H1 (cell line): ENCODE measurements at regions not wholly inside any gene's neighbourhood (a gene's known extent, or its start where the extent isn't known, plus 50 kb on each side); places are given as distances from the start of the nearest gene placed in this dataset.

Experiments used
- CTCF ChIA-PET: fragments of 300-600 bp; sonication (Branson Sonifier 250); formaldehyde crosslinking; loops from one replicate; lab custom pipeline; 2021; ENCODE audit not compliant: partially characterized antibody; lab: Charles Lee
- POLR2A ChIA-PET: fragments of 300-600 bp; sonication (Branson Sonifier 250); formaldehyde crosslinking; loops from one replicate; lab custom pipeline; 2021; ENCODE audit warnings: inconsistent platforms; ENCODE audit not compliant: partially characterized antibody; lab: Charles Lee
- DNase-seq, 2 experiments: peaks; one replicate each; pipeline versions ENCODE4 v3.0.0 to v3.0.0-alpha.2; 2010 to 2022; ENCODE audit warnings: low spot score in 2 of 2, low read depth in 1 of 2, mixed read lengths in 1 of 2
- FAIRE-seq: peaks from 2 replicates; lab custom pipeline; 2011; peaks lifted over from hg19 to GRCh38; lab: Jason Lieb, UNC
- H2AFZ ChIP-seq: 2 replicates; pipeline ENCODE4 v1.8.1; 2012; ENCODE audit warnings: low read length, inconsistent platforms
- H2AK5ac ChIP-seq: 2 replicates; pipeline ENCODE4 v1.6.1; 2013; ENCODE audit warnings: low read depth, low read length
- H2BK120ac ChIP-seq: replicated peaks from 2 replicates; pipeline ENCODE3; 2013; ENCODE audit warnings: low read depth, low read length, inconsistent platforms
- H2BK12ac ChIP-seq: 2 replicates; pipeline ENCODE4 v1.6.1; 2013; ENCODE audit warnings: low read depth, low read length
- H2BK15ac ChIP-seq: 2 replicates; pipeline ENCODE4 v1.6.1; 2013; ENCODE audit warnings: low read length
- H2BK20ac ChIP-seq: 2 replicates; pipeline ENCODE4 v1.6.1; 2013; ENCODE audit warnings: low read length
- H2BK5ac ChIP-seq: 2 replicates; pipeline ENCODE4 v1.6.1; 2013; ENCODE audit warnings: low read depth, low read length
- H3K14ac ChIP-seq: 2 replicates; pipeline ENCODE4 v1.6.1; 2013; ENCODE audit warnings: inconsistent platforms; ENCODE audit not compliant: insufficient read length
- H3K18ac ChIP-seq: 2 replicates; pipeline ENCODE4 v1.6.1; 2013; ENCODE audit warnings: low read length; ENCODE audit errors: extremely low read depth
- H3K23ac ChIP-seq: 2 replicates; pipeline ENCODE4 v1.6.1; 2013; ENCODE audit warnings: inconsistent platforms; ENCODE audit not compliant: insufficient read length
- H3K23me2 ChIP-seq: 2 replicates; pipeline ENCODE4 v1.6.1; 2013; ENCODE audit warnings: low read depth, low read length
- H3K27ac ChIP-seq: 2 replicates; pipeline ENCODE4 v1.6.1; 2011; ENCODE audit warnings: low read depth, low read length, inconsistent platforms
- H3K27me3 ChIP-seq, 4 experiments: replicated peaks in 1 of 4; 1 replicate in 1 of 4; 2 replicates in 3 of 4; pipeline versions ENCODE4 v1.6.1 to v1.8.1; 2011 to 2013; ENCODE audit warnings: low read length in 3 of 4, mild to moderate bottlenecking in 3 of 4, inconsistent platforms in 2 of 4, mixed read lengths in 2 of 4, moderate library complexity in 1 of 4; ENCODE audit not compliant: control insufficient read depth in 3 of 4, insufficient read depth in 3 of 4; ENCODE audit errors: extremely low read depth in 1 of 4
- H3K36me3 ChIP-seq, 4 experiments: 2 replicates each; pipeline versions ENCODE4 v1.6.1 to v1.8.1; 2011 to 2013; ENCODE audit warnings: mild to moderate bottlenecking in 4 of 4, low read length in 3 of 4, moderate library complexity in 2 of 4, control low read depth in 1 of 4, inconsistent platforms in 1 of 4; ENCODE audit not compliant: insufficient read depth in 4 of 4, control insufficient read depth in 2 of 4
- H3K4ac ChIP-seq: replicated peaks from 2 replicates; pipeline ENCODE3; 2013; ENCODE audit warnings: low read length, low read depth, mixed read lengths, inconsistent platforms; ENCODE audit not compliant: insufficient read length
- H3K4me1 ChIP-seq, 4 experiments: replicated peaks in 1 of 4; 1 replicate in 1 of 4; 2 replicates in 3 of 4; pipeline versions ENCODE4 v1.6.1 to v1.8.1; 2011 to 2013; ENCODE audit warnings: low read length in 3 of 4, inconsistent platforms in 2 of 4, mixed read lengths in 1 of 4; ENCODE audit not compliant: insufficient read depth in 4 of 4, control insufficient read depth in 3 of 4
- H3K4me2 ChIP-seq, 2 experiments: 2 replicates each; pipeline versions ENCODE4 v1.6.1 to v1.8.1; 2011 to 2013; ENCODE audit warnings: low read depth in 2 of 2, low read length in 2 of 2, control low read depth in 1 of 2, inconsistent platforms in 1 of 2, mild to moderate bottlenecking in 1 of 2; ENCODE audit not compliant: insufficient read depth in 1 of 2
- H3K4me3 ChIP-seq, 4 experiments: fragments of 200-600, 300-600 bp in 1 of 4; sonication (generic), shearing (Covaris generic), sonication (Bioruptor Twin) in 1 of 4; 2 replicates each; pipeline versions ENCODE4 v1.5.1 to v1.8.1; 2011 to 2016; ENCODE audit warnings: low read length in 4 of 4, low read depth in 3 of 4, control low read depth in 2 of 4, inconsistent platforms in 2 of 4, mild to moderate bottlenecking in 2 of 4, mixed read lengths in 1 of 4, moderate library complexity in 1 of 4; ENCODE audit not compliant: insufficient read depth in 2 of 4; ENCODE audit errors: extremely low read depth in 1 of 4
- H3K56ac ChIP-seq: replicated peaks from 2 replicates; pipeline ENCODE3; 2013; ENCODE audit warnings: low read depth, mild to moderate bottlenecking, mixed read lengths, low read length, inconsistent platforms; ENCODE audit not compliant: insufficient read length
- H3K79me1 ChIP-seq: 2 replicates; pipeline ENCODE4 v1.6.1; 2013; ENCODE audit warnings: low read depth, low read length, control low read depth
- H3K79me2 ChIP-seq, 2 experiments: 2 replicates each; pipeline versions ENCODE4 v1.6.1 to v1.8.1; 2012 to 2013; ENCODE audit warnings: low read length in 2 of 2, mild to moderate bottlenecking in 2 of 2, inconsistent platforms in 1 of 2; ENCODE audit not compliant: insufficient read depth in 2 of 2, control insufficient read depth in 1 of 2
- H3K9ac ChIP-seq, 4 experiments: replicated peaks in 1 of 4; 1 replicate in 1 of 4; 2 replicates in 3 of 4; pipeline versions ENCODE4 v1.6.1 to v1.8.1; 2011 to 2013; ENCODE audit warnings: low read depth in 3 of 4, low read length in 3 of 4, control low read depth in 2 of 4, mild to moderate bottlenecking in 2 of 4, moderate library complexity in 2 of 4, inconsistent platforms in 1 of 4; ENCODE audit errors: extremely low read depth in 1 of 4
- H3K9me3 ChIP-seq, 2 experiments: 2 replicates each; pipeline versions ENCODE4 v1.6.1 to v1.8.1; 2012 to 2013; ENCODE audit warnings: mild to moderate bottlenecking in 2 of 2, moderate library complexity in 2 of 2, control low read depth in 1 of 2, inconsistent platforms in 1 of 2, low read depth in 1 of 2, low read length in 1 of 2, mixed read lengths in 1 of 2; ENCODE audit not compliant: insufficient read depth in 2 of 2
- H4K20me1 ChIP-seq, 2 experiments: replicated peaks in 1 of 2; 2 replicates each; pipeline versions ENCODE3 to v1.8.1; 2011 to 2013; ENCODE audit warnings: inconsistent platforms in 2 of 2, low read length in 2 of 2, mild to moderate bottlenecking in 1 of 2; ENCODE audit not compliant: insufficient read depth in 2 of 2, control insufficient read depth in 1 of 2
- H4K5ac ChIP-seq: 2 replicates; pipeline ENCODE4 v1.6.1; 2013; ENCODE audit warnings: low read length, low read depth, mixed read lengths, inconsistent platforms; ENCODE audit not compliant: insufficient read length
- H4K8ac ChIP-seq: 2 replicates; pipeline ENCODE4 v1.8.0; 2013; ENCODE audit warnings: mild to moderate bottlenecking, moderate library complexity, low read length, inconsistent platforms; ENCODE audit not compliant: insufficient read depth; ENCODE audit errors: extremely low read depth
- H4K91ac ChIP-seq: replicated peaks from 2 replicates; pipeline ENCODE3; 2013; ENCODE audit warnings: low read length, mixed read lengths, inconsistent platforms; ENCODE audit not compliant: insufficient read length
- BACH1 ChIP-seq: IDR thresholded peaks from 2 replicates; pipeline ENCODE4 v1.6.1; 2012; ENCODE audit warnings: low read length, improper control_type of control experiment
- EGR1 ChIP-seq: IDR thresholded peaks from 2 replicates; pipeline ENCODE4 v1.6.1; 2011; ENCODE audit warnings: low read depth, low read length, borderline replicate concordance
- EP300 ChIP-seq, 2 experiments: IDR thresholded peaks; 1 replicate in 1 of 2; 2 replicates in 1 of 2; pipeline ENCODE4 v1.6.1; 2011 to 2012; ENCODE audit warnings: low read depth in 2 of 2, low read length in 2 of 2, mild to moderate bottlenecking in 2 of 2, borderline replicate concordance in 1 of 2, inconsistent platforms in 1 of 2, moderate library complexity in 1 of 2
- HDAC2 ChIP-seq, 2 experiments: fragments of 300-600 bp in 1 of 2; sonication (generic) in 1 of 2; IDR thresholded peaks; 2 replicates each; pipeline ENCODE4 v1.6.1; 2011 to 2012; ENCODE audit warnings: low read depth in 2 of 2, low read length in 2 of 2, mild to moderate bottlenecking in 2 of 2, moderate library complexity in 2 of 2, borderline replicate concordance in 1 of 2, inconsistent platforms in 1 of 2
- KDM5A ChIP-seq: fragments of 200-600 bp; IDR thresholded peaks from 2 replicates; pipeline ENCODE4 v1.7.1; 2012; ENCODE audit warnings: mild to moderate bottlenecking, low read length, inconsistent platforms, mixed read lengths
- RAD21 ChIP-seq, 2 experiments: IDR thresholded peaks in 1 of 2; conservative IDR thresholded peaks in 1 of 2; 2 replicates each; pipeline ENCODE4 v1.6.1; 2011; ENCODE audit warnings: low read depth in 2 of 2, low read length in 2 of 2, improper control_type of control experiment in 1 of 2, inconsistent platforms in 1 of 2, mild to moderate bottlenecking in 1 of 2, moderate library complexity in 1 of 2
- SP1 ChIP-seq: IDR thresholded peaks from 2 replicates; pipeline ENCODE4 v1.6.1; 2011; ENCODE audit warnings: low read depth, low read length
- TAF1 ChIP-seq: IDR thresholded peaks from 2 replicates; pipeline ENCODE4 v1.6.1; 2011; ENCODE audit warnings: mild to moderate bottlenecking, low read depth, low read length
- YY1 ChIP-seq: IDR thresholded peaks from 2 replicates; pipeline ENCODE4 v1.6.1; 2011; ENCODE audit warnings: low read depth, mild to moderate bottlenecking, low read length
- WGBS, 2 experiments: shearing (Covaris generic) in 1 of 2; methylation state at CpG; one replicate each; pipeline versions ENCODE4 v1.1.6 to v1.1.7; 2013 to 2015; ENCODE audit warnings: low lambda C conversion rate in 2 of 2, mixed read lengths in 2 of 2, inconsistent platforms in 1 of 2, low coverage in 1 of 2, missing lambda C conversion rate in 1 of 2; ENCODE audit not compliant: insufficient replicate concordance in 2 of 2, insufficient coverage in 1 of 2, insufficient read length in 1 of 2; ENCODE audit errors: extremely low coverage in 1 of 2, missing lambda C conversion rate in 1 of 2; 5-methylcytosine and 5-hydroxymethylcytosine counted together
- TF ChIP-seq, protein P1 (sequence below): IDR thresholded peaks from 2 replicates; pipeline ENCODE4 v1.6.1; 2012; ENCODE audit warnings: inconsistent platforms
- TF ChIP-seq, protein P2 (sequence below): IDR thresholded peaks from 2 replicates; pipeline ENCODE4 v1.6.1; 2012; ENCODE audit warnings: low read length, inconsistent platforms

DNA sequence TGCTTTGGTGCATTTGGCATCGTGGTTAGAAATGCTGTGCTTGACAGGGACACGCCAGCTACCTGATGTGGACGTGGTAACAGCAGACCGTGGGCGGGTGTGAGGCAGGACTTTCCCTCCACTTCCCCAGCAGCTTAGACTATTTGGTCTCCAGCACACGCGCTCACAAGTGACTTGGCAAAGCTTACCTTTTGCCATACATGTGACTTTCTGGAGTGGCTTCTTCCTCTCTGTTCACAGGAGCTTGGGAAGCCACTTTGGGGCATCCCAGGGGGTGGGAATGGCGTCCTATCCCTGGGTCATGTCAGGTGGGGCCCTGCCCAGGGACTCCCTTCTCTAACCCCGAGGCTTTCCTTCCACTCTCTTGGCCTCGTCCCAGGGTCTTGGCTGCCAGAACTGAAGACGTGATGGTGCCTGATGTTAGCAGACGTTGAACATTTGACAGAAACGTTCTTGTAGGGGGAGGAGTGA lies 228.7 kb upstream of the KLF6 start:
- Histone ChIP-seq H2BK120ac (no peak overlapping the region), H2BK12ac (no peak overlapping the region), H3K4me3 (no peak overlapping the region), H3K79me1 (no peaks in the 10 kb centered on the region), H4K8ac (no peak overlapping the region), H3K18ac (no peak overlapping the region), H2BK15ac (no peak overlapping the region; the same call in 1 of the 2 replicates), H3K23ac (no peak overlapping the region), H3K56ac (no peak overlapping the region), H4K5ac (no peak overlapping the region), H3K36me3 (no peaks in the 10 kb centered on the region), H3K9me3 (no peaks in the 10 kb centered on the region), H3K27ac (no peak overlapping the region), H3K79me2 (no peaks in the 10 kb centered on the region), H3K14ac (no peak overlapping the region), H3K4me2 (no peak overlapping the region), H2AFZ (no peak overlapping the region), H3K27me3 (no peaks in the 10 kb centered on the region), H3K23me2 (no peaks in the 10 kb centered on the region; the same call in 1 of the 2 replicates), H3K4me1 (peaks cover 0 to 7% (median 2%) of the 10 kb centered on the region in 4 experiments; a peak in 2 of 7 replicates), H2BK5ac (no peak overlapping the region), H3K9ac (no peak overlapping the region), H2BK20ac (no peak overlapping the region), H4K91ac (no peak overlapping the region), H3K4ac (no peak overlapping the region), H2AK5ac (no peak overlapping the region), H4K20me1 (no peaks in the 10 kb centered on the region)
- WGBS, 2 experiments: 89% methylated on average over 13 of the region's 13 CpGs; no CpG with 5 or more reads in 1 of the 2 experiments
- DNase-seq: no peak
- ChIA-PET POLR2A (no interaction called here), CTCF (interaction anchor here (0.7 to 1.1 kb wide), 2 partner anchors 46 to 138 kb away, joined by 3 read pairs; no protein-coding TSS in a partner anchor)
- no peak for FAIRE-seq
- TF ChIP-seq, protein P1, sequence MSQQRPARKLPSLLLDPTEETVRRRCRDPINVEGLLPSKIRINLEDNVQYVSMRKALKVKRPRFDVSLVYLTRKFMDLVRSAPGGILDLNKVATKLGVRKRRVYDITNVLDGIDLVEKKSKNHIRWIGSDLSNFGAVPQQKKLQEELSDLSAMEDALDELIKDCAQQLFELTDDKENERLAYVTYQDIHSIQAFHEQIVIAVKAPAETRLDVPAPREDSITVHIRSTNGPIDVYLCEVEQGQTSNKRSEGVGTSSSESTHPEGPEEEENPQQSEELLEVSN: no peak
- TF ChIP-seq EP300 (IDR thresholded peaks at IDR 0.05; ENCODE audit: borderline replicate concordance in 1 of 2, low read depth in 2 of 2, low read length in 2 of 2) (no peak), BACH1 (no peak), YY1 (no peak), EGR1 (no peak), HDAC2 (IDR thresholded peaks at IDR 0.05; ENCODE audit: borderline replicate concordance in 1 of 2, low read depth in 2 of 2, low read length in 2 of 2) (no peak), SP1 (no peak), RAD21 (IDR thresholded peaks at IDR 0.05 in 1 of 2, conservative IDR thresholded peaks at IDR 0.05 in 1 of 2; ENCODE audit: low read depth in 2 of 2, low read length in 2 of 2) (no peak), TAF1 (no peak), KDM5A (no peak)
- TF ChIP-seq, protein P2, sequence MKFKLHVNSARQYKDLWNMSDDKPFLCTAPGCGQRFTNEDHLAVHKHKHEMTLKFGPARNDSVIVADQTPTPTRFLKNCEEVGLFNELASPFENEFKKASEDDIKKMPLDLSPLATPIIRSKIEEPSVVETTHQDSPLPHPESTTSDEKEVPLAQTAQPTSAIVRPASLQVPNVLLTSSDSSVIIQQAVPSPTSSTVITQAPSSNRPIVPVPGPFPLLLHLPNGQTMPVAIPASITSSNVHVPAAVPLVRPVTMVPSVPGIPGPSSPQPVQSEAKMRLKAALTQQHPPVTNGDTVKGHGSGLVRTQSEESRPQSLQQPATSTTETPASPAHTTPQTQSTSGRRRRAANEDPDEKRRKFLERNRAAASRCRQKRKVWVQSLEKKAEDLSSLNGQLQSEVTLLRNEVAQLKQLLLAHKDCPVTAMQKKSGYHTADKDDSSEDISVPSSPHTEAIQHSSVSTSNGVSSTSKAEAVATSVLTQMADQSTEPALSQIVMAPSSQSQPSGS: no peak
